ENCODE measurements at regions not wholly inside any gene's neighbourhood (a gene's known extent, or its start where the extent isn't known, plus 50 kb on each side); places are given as distances from the start of the nearest gene placed in this dataset.

- no peaks in the 10 kb centered on the region for H3K36me3 Mint-ChIP-seq (ENCODE audit: low read depth)
- H3K4me3 Mint-ChIP-seq, result no peak overlapping the region
- TF ChIP-seq CTCF (IDR thresholded peaks at IDR 0.05), result no peak
- H3K27ac Mint-ChIP-seq, result no peak overlapping the region
- DNase-seq, result no peak
- H3K4me1 Mint-ChIP-seq (ENCODE audit: low read depth), result no peaks in the 10 kb centered on the region
- H3K27me3 Mint-ChIP-seq (ENCODE audit: insufficient read depth), result no peaks in the 10 kb centered on the region
- no peaks in the 10 kb centered on the region for H3K9me3 Mint-ChIP-seq
Observed at GRCh38 chr4:128728190-128728589, 81.3 kb upstream of the JADE1 start.

GRCh38 chr4:128727658-128728057 lies 81.8 kb upstream of the JADE1 start:
- Mint-ChIP-seq H3K4me3 (no peak overlapping the region), H3K36me3 (ENCODE audit: low read depth) (no peaks in the 10 kb centered on the region), H3K27ac (no peak overlapping the region), H3K9me3 (no peaks in the 10 kb centered on the region), H3K27me3 (ENCODE audit: insufficient read depth) (no peaks in the 10 kb centered on the region), H3K4me1 (ENCODE audit: low read depth) (no peaks in the 10 kb centered on the region)
- DNase-seq, result no peak
- TF ChIP-seq CTCF (IDR thresholded peaks at IDR 0.05), result no peak

GRCh38 chr4:128725405-128726055 lies 84.0 kb upstream of the JADE1 start:
- no peak for DNase-seq
- no peaks in the 10 kb centered on the region for H3K36me3 Mint-ChIP-seq (ENCODE audit: low read depth)
- H3K27ac Mint-ChIP-seq, result no peak overlapping the region

GRCh38 chr4:128722911-128723310 lies 86.6 kb upstream of the JADE1 start:
- H3K4me1 Mint-ChIP-seq (ENCODE audit: low read depth), result peaks cover 22% of the 10 kb centered on the region
- H3K4me3 Mint-ChIP-seq, result no peak overlapping the region
- no peaks in the 10 kb centered on the region; the same call in 1 of the 2 replicates for H3K27me3 Mint-ChIP-seq (ENCODE audit: insufficient read depth)
- TF ChIP-seq CTCF (IDR thresholded peaks at IDR 0.05), result no peak
- no peak overlapping the region for H3K27ac Mint-ChIP-seq
- no peaks in the 10 kb centered on the region for H3K36me3 Mint-ChIP-seq (ENCODE audit: low read depth)
- no peaks in the 10 kb centered on the region for H3K9me3 Mint-ChIP-seq
- DNase-seq, result no peak

More at GRCh38 chr4:128725405-128726055, 84.0 kb upstream of the JADE1 start:
- peaks cover 11% of the 10 kb centered on the region for H3K4me1 Mint-ChIP-seq (ENCODE audit: low read depth)
- no peaks in the 10 kb centered on the region for H3K9me3 Mint-ChIP-seq
- no peak overlapping the region for H3K4me3 Mint-ChIP-seq
- TF ChIP-seq CTCF (IDR thresholded peaks at IDR 0.05), result no peak
- H3K27me3 Mint-ChIP-seq (ENCODE audit: insufficient read depth), result no peaks in the 10 kb centered on the region; the same call in 1 of the 2 replicates

GRCh38 chr4:128721896-128722295 lies 87.6 kb upstream of the JADE1 start:
- H3K27ac Mint-ChIP-seq, result no peak overlapping the region
- H3K4me1 Mint-ChIP-seq (ENCODE audit: low read depth), result peaks cover 29% of the 10 kb centered on the region
- H3K9me3 Mint-ChIP-seq, result no peaks in the 10 kb centered on the region
- no peaks in the 10 kb centered on the region; the same call in 1 of the 2 replicates for H3K27me3 Mint-ChIP-seq (ENCODE audit: insufficient read depth)
- no peak for DNase-seq
- no peaks in the 10 kb centered on the region for H3K36me3 Mint-ChIP-seq (ENCODE audit: low read depth)
- H3K4me3 Mint-ChIP-seq, result no peak overlapping the region
- no peak for TF ChIP-seq CTCF (IDR thresholded peaks at IDR 0.05)

Data from HFFc6 (cell line).